ENCODE measurements at regions not wholly inside any gene's neighbourhood (a gene's known extent, or its start where the extent isn't known, plus 50 kb on each side); places are given as distances from the start of the nearest gene placed in this dataset.
"Not testable (repeated sequence)": the region's sequence is repeated elsewhere in the genome, so short reads cannot be mapped to it uniquely, and the experiment has no call there.

DNA sequence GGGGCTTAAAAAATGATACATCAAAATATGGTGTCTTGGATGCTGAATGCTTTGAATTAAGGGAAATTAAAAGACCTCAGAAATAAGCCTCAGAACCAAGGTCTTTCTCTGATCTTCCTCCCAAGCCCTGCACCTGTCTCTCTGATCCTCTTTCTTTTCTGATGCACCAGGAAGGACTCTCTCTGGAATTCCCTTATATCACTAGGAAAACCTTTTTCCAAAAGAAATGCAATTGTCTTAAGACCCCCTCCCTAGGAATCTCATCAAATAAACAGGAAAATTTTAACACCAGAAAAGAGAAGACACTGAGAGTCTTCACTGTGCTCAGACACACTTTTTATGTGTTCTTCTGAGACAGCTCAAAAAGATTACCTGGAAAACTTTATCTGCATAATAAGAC is 159.5 kb upstream of the PTBP2 start:
- DNase-seq (ENCODE audit: low read depth in 2 of 3, low spot score in 2 of 3): no peak

GRCh38 chr1:96564401-96564800 is 157.2 kb upstream of the PTBP2 start:
- DNase-seq (ENCODE audit: low read depth in 2 of 3, low spot score in 2 of 3): not testable (repeated sequence)

- no peak for DNase-seq (ENCODE audit: low read depth in 2 of 3, low spot score in 2 of 3)
Observed at GRCh38 chr1:96565546-96565945, 156.0 kb upstream of the PTBP2 start.

DNA sequence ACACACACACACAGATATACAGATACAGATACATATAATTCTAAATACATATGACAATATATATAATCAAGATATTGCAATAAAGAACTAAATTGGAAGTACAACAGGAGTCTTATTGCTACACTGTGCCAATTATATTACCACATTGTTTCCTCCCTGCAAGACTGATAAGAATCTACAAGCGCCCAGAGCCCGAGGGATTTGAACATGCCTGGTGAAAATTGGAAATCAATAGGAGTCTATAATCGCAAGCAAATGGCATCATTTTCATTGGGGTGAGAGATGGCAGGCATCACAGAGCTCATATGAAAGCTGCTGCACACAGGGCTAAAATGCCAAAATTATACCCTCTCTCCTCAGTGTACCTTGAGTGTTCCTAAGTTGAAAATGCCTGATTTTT is 152.9 kb upstream of the PTBP2 start:
- no peak for DNase-seq (ENCODE audit: low read depth in 2 of 3, low spot score in 2 of 3)

GRCh38 chr1:96569288-96569687 is 152.3 kb upstream of the PTBP2 start:
- no peak for DNase-seq (ENCODE audit: low read depth in 2 of 3, low spot score in 2 of 3)

GRCh38 chr1:96579636-96580035 is 141.9 kb upstream of the PTBP2 start:
- no peak for DNase-seq (ENCODE audit: low read depth in 2 of 3, low spot score in 2 of 3)

DNA sequence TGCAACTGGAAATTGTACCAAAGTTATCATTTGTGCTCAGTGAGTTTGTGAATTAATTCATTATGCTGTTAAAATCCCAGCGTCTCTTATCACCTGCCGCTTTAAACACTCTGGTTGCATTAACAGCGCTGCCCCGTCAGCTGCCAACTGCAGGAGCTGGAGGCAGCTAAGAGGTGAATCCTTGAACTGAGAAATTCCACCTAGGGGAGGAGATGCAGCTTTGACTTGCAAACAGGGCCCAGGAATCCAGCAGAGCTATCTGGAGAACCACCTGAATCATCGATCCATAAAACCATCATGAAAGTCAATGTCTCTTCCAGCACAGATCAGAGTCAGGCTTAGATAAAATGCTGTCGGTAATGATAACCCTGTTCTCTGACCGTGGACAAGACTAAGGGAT is 140.7 kb upstream of the PTBP2 start:
- no peak for DNase-seq (ENCODE audit: low read depth in 2 of 3, low spot score in 2 of 3)

- DNase-seq (ENCODE audit: low read depth in 2 of 3, low spot score in 2 of 3): no peak
Observed at GRCh38 chr1:96581772-96582171, 139.8 kb upstream of the PTBP2 start.

DNA sequence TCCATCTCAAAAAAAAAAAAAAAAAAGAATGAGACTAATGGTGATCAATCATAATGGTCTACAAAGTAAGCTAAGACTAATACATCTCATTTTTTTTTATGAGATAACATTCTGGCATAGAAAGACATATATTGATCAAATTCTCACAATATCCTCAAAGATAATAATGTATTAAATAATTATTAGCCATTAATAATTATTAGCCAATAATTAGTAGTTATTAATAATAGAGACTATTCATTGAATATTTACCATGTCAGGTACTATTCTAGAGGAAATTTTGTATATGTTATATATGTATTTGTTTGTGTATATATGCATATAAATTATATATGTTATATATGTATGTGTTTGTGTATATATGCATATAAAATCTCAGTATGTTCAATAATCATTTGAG is 137.7 kb upstream of the PTBP2 start:
- DNase-seq (ENCODE audit: low read depth in 2 of 3, low spot score in 2 of 3): no peak

- DNase-seq (ENCODE audit: low read depth in 2 of 3, low spot score in 2 of 3): no peak
Observed at GRCh38 chr1:96587222-96587621, 134.4 kb upstream of the PTBP2 start.

DNA sequence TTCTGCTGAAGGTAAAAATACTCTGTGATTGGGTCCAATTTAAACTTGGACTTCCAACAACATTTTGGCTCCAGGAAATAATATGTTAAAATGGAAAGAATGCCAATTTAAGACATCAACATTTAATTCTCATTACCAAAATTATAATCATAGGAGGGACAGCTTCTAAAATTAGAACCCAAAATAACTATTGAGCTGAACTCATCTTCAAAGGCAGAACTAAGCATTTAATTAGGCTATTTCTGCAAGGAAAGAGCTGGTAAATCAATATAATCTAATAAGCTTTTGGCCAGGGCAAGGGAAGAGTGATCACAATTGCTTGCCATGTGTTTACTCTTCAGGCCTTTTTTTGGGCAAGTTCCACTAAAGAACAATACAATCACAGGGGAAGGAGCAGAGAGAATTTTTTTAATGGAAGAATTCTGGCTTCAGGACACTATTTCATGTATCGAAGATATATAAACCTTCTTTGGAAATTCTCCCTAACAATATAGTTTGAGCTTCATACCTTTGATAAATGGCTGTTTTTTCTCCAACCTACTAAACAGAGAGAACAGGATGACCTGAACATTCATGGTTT is 133.1 kb upstream of the PTBP2 start:
- no peak for DNase-seq (ENCODE audit: low read depth in 2 of 3, low spot score in 2 of 3)

GRCh38 chr1:96595530-96595929 is 126.1 kb upstream of the PTBP2 start:
- DNase-seq (ENCODE audit: low read depth in 2 of 3, low spot score in 2 of 3): not testable (repeated sequence)

DNA sequence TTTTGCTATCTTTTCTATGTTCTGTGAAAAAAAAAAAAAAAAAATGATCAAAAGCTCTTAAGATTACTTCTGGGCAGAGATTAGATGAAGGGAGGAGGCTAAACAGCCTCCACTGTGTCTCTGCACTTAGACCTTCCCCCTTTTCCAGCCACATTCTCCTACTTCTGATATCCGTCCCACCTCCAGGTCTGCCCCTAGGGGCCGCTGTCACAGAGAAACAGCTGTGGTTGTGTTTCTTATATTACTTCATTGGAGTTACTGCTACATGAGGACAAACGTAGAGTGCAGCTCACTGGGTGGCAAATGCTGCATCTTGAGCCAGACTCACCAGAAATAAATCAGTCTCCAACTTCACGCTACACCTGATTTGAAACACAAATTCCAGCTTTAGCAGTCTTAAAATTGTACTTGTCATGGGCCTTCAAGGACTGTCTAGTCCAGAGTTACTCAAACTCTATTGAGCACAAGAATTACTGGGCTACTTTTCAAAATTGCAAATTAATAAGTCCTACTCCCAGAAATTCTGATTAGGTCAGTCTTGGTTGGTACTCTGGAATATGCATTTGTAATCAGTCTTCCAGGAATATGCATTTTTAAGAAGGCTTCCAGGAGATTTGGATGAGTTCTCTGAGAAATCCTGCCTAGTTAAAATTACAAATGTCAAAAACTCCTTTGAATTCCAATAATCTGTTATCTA is 125.2 kb upstream of the PTBP2 start:
- no peak for DNase-seq (ENCODE audit: low read depth in 2 of 3, low spot score in 2 of 3)

DNA sequence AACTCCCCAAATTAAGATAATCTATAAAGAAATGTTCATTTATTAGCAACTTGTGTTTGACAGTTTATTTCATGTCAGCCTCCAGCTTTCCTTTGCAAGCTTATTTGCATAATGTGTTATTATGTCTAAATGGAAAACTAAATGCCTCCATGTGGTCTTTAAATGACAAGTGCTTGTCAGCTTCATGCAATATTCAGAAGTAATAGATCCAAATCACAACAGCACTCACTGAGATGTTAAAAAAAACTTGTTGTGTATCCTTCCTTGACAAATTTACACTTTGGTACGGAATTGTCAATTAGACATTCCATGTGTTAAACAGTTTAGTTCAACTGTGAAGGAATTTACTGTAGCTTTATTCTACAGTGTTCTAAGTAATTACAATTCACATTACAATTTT is 124.4 kb upstream of the PTBP2 start:
- no peak for DNase-seq (ENCODE audit: low read depth in 2 of 3, low spot score in 2 of 3)

GRCh38 chr1:96598416-96599168 is 123.0 kb upstream of the PTBP2 start:
- no peak for DNase-seq (ENCODE audit: low read depth in 2 of 3, low spot score in 2 of 3)

- DNase-seq (ENCODE audit: low read depth in 2 of 3, low spot score in 2 of 3): not testable (repeated sequence)
Observed at GRCh38 chr1:96604620-96605019, 117.0 kb upstream of the PTBP2 start.

GRCh38 chr1:96617375-96617774 is 104.2 kb upstream of the PTBP2 start:
- not testable (repeated sequence) for DNase-seq (ENCODE audit: low read depth in 2 of 3, low spot score in 2 of 3)

DNA sequence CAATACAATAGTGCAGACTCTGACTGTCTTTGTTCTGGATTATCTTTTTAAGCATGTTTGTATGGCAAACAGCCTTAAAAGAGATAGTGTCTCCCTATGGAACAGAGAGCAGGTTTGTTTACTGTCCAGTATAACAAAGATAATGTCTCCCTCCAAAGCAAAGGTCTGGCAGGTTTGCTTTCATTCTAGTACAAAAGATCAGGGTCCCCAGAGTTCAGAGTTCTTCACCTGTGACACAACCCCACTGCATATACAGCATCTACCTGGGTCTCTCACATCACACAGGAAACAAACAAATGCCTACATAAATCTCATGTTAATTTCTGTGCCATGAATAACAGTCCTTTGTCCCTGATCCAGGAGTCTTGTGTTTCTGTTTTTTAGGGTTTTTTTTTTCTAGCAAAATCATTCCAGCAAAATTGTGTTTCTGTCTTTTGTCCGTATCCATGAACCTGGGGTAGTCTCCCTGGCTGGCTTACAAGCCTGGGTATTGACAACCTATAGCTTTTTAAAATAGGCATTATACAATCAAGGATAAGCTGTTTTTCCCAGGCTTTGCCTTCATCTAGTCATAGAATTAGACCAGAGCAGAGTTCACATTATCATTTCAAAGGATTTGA is 89.4 kb upstream of the PTBP2 start:
- DNase-seq (ENCODE audit: low read depth in 2 of 3, low spot score in 2 of 3): no peak

DNA sequence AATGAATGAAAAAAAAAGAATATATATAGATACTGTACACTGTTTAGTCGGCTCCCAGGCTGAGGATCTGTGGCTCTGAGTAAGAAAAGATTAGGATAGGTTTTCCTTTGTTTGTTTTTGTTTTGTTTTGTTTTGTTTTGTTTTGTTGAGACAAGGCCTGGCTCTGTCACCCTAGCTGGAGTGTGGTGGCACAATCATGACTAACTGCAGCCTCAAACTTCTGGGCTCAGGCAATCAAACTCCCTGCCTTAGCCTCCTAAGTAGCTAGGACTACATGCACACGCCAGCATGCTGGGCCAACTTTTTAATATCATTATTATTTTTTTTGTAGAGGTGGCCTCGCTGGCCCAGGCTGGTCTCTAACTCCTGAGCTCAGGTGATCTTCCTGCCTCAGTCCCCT is 87.9 kb upstream of the PTBP2 start:
- no peak for DNase-seq (ENCODE audit: low read depth in 2 of 3, low spot score in 2 of 3)

DNA sequence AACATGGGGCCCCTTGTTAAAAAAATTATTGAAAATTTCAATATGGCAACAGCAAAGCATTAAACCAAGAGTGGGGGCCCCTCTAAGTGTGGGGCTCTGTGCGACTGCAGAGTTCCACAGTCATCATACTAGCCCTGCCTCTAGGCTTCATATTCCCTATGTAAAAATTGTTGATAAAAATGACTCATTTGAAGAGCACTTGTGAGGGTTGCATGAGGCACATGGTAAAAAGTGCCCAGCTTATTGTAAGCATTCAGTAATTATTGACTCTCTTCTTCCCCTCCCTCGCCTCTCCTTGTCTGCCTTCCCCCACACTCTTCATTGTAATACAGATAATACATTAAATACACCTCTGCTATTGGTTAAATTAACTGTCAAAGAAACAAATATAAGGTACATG is 86.7 kb upstream of the PTBP2 start:
- no peak for DNase-seq (ENCODE audit: low read depth in 2 of 3, low spot score in 2 of 3)

GRCh38 chr1:96641282-96641681 is 80.3 kb upstream of the PTBP2 start:
- DNase-seq (ENCODE audit: low read depth in 2 of 3, low spot score in 2 of 3): no peak

GRCh38 chr1:96643519-96643918 is 78.1 kb upstream of the PTBP2 start:
- no peak for DNase-seq (ENCODE audit: low read depth in 2 of 3, low spot score in 2 of 3)
